ENCODE measurements at regions not wholly inside any gene's neighbourhood (a gene's known extent, or its start where the extent isn't known, plus 50 kb on each side); places are given as distances from the start of the nearest gene placed in this dataset.

GRCh38 chr1:169009666-169010065 is 96.8 kb upstream of the ATP1B1 start:
- Histone ChIP-seq H3K4me3 (ENCODE audit: low read length) (no peak overlapping the region), H3K4me1 (ENCODE audit: control insufficient read depth, insufficient read depth, low read length) (no peaks in the 10 kb centered on the region), H3K9me3 (ENCODE audit: control insufficient read depth, low read length) (no peaks in the 10 kb centered on the region), H3K9ac (ENCODE audit: low read length) (no peak overlapping the region), H3K27me3 (ENCODE audit: control insufficient read depth, insufficient read depth, low read length) (no peaks in the 10 kb centered on the region), H3K36me3 (ENCODE audit: control insufficient read depth, insufficient read depth, low read length) (no peaks in the 10 kb centered on the region)

- Histone ChIP-seq H3K9me3 (ENCODE audit: control insufficient read depth, low read length) (no peaks in the 10 kb centered on the region), H3K27me3 (ENCODE audit: control insufficient read depth, insufficient read depth, low read length) (no peaks in the 10 kb centered on the region), H3K9ac (ENCODE audit: low read length) (no peak overlapping the region), H3K4me1 (ENCODE audit: control insufficient read depth, insufficient read depth, low read length) (peaks cover 8% of the 10 kb centered on the region), H3K4me3 (ENCODE audit: low read length) (no peak overlapping the region), H3K36me3 (ENCODE audit: control insufficient read depth, insufficient read depth, low read length) (no peaks in the 10 kb centered on the region)
Measured at GRCh38 chr1:169012416-169012815, 94.1 kb upstream of the ATP1B1 start.

GRCh38 chr1:169013821-169014220 is 92.7 kb upstream of the ATP1B1 start:
- peaks cover 22% of the 10 kb centered on the region for H3K4me1 ChIP-seq (ENCODE audit: control insufficient read depth, insufficient read depth, low read length)
- no peaks in the 10 kb centered on the region for H3K36me3 ChIP-seq (ENCODE audit: control insufficient read depth, insufficient read depth, low read length)
- H3K4me3 ChIP-seq (ENCODE audit: low read length), result no peak overlapping the region
- no peak overlapping the region for H3K9ac ChIP-seq (ENCODE audit: low read length)
- no peaks in the 10 kb centered on the region for H3K9me3 ChIP-seq (ENCODE audit: control insufficient read depth, low read length)
- H3K27me3 ChIP-seq (ENCODE audit: control insufficient read depth, insufficient read depth, low read length), result no peaks in the 10 kb centered on the region

- peaks cover 33% of the 10 kb centered on the region for H3K4me1 ChIP-seq (ENCODE audit: control insufficient read depth, insufficient read depth, low read length)
- no peak overlapping the region for H3K4me3 ChIP-seq (ENCODE audit: low read length)
- no peaks in the 10 kb centered on the region for H3K9me3 ChIP-seq (ENCODE audit: control insufficient read depth, low read length)
- H3K9ac ChIP-seq (ENCODE audit: low read length), result no peak overlapping the region
- H3K36me3 ChIP-seq (ENCODE audit: control insufficient read depth, insufficient read depth, low read length), result no peaks in the 10 kb centered on the region
- H3K27me3 ChIP-seq (ENCODE audit: control insufficient read depth, insufficient read depth, low read length), result no peaks in the 10 kb centered on the region
Measured at GRCh38 chr1:169015464-169015863, 91.0 kb upstream of the ATP1B1 start.

GRCh38 chr1:169018751-169019150 is 87.7 kb upstream of the ATP1B1 start:
- H3K9ac ChIP-seq (ENCODE audit: low read length), result no peak overlapping the region

DNA sequence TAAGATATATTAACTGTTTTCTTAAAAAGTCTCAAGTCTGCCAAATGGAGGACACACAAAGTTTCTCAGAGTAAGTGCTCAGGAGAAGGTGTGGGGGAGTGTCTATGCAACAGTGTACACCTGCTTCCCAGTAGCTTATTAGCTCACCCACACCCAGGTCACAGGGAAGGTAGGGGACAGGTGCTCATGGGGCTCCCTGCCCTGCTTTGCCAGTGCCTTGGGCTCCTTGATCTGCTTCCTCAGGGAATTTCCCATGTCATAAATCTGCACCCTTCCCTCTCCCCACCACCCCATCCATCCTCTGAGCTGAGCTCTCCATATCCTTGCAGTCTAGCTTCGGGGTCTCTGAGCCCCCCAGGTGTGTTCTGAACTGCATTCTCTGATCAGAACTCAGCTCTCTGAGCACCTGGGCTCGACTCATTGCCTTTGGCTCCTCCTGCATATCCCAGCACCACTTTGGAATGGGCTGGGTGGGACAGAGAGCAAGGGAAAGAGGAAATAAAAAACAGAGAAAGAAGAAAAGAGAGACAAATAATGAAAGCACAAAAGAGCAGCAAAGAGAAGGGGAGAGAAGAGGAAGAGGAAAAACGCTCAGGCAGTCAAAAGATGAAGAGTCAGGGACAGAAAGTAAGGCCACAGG is 87.0 kb upstream of the ATP1B1 start:
- no peaks in the 10 kb centered on the region for H3K27me3 ChIP-seq (ENCODE audit: control insufficient read depth, insufficient read depth, low read length)
- H3K4me3 ChIP-seq (ENCODE audit: low read length), result no peak overlapping the region
- no peak overlapping the region for H3K9ac ChIP-seq (ENCODE audit: low read length)
- H3K36me3 ChIP-seq (ENCODE audit: control insufficient read depth, insufficient read depth, low read length), result no peaks in the 10 kb centered on the region
- H3K9me3 ChIP-seq (ENCODE audit: control insufficient read depth, low read length), result no peaks in the 10 kb centered on the region
- peaks cover 33% of the 10 kb centered on the region for H3K4me1 ChIP-seq (ENCODE audit: control insufficient read depth, insufficient read depth, low read length)

More at GRCh38 chr1:169018751-169019150, 87.7 kb upstream of the ATP1B1 start:
- H3K36me3 ChIP-seq (ENCODE audit: control insufficient read depth, insufficient read depth, low read length), result no peaks in the 10 kb centered on the region
- no peak overlapping the region for H3K4me3 ChIP-seq (ENCODE audit: low read length)
- H3K9me3 ChIP-seq (ENCODE audit: control insufficient read depth, low read length), result no peaks in the 10 kb centered on the region
- H3K4me1 ChIP-seq (ENCODE audit: control insufficient read depth, insufficient read depth, low read length), result peaks cover 33% of the 10 kb centered on the region
- no peaks in the 10 kb centered on the region for H3K27me3 ChIP-seq (ENCODE audit: control insufficient read depth, insufficient read depth, low read length)

GRCh38 chr1:169020684-169021083 is 85.8 kb upstream of the ATP1B1 start:
- Histone ChIP-seq H3K36me3 (ENCODE audit: control insufficient read depth, insufficient read depth, low read length) (no peaks in the 10 kb centered on the region), H3K27me3 (ENCODE audit: control insufficient read depth, insufficient read depth, low read length) (no peaks in the 10 kb centered on the region)

DNA sequence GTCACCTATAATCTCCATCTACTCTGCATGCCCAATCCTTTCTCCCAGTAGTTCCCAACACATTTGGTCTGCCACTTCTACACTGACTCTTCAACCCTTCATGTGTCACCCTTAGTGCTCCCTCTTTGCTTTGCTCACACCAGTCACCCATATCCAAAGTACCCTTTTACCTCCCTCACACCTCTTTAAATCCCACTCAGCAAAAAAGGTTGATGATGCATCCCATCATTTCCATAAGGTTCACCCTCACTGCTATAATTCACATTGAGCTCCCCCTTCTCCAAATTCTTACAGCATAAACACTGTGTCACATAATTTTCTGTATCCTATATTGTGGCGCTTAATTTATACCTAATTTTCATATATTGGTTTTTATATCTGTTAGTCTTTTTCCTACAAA is 83.8 kb upstream of the ATP1B1 start:
- H3K4me3 ChIP-seq (ENCODE audit: low read length), result no peak overlapping the region
- H3K36me3 ChIP-seq (ENCODE audit: control insufficient read depth, insufficient read depth, low read length), result no peaks in the 10 kb centered on the region
- no peak overlapping the region for H3K9ac ChIP-seq (ENCODE audit: low read length)
- H3K27me3 ChIP-seq (ENCODE audit: control insufficient read depth, insufficient read depth, low read length), result no peaks in the 10 kb centered on the region
- peaks cover 22% of the 10 kb centered on the region for H3K4me1 ChIP-seq (ENCODE audit: control insufficient read depth, insufficient read depth, low read length)
- H3K9me3 ChIP-seq (ENCODE audit: control insufficient read depth, low read length), result no peaks in the 10 kb centered on the region

More at GRCh38 chr1:169020684-169021083, 85.8 kb upstream of the ATP1B1 start:
- Histone ChIP-seq H3K4me3 (ENCODE audit: low read length) (no peak overlapping the region), H3K4me1 (ENCODE audit: control insufficient read depth, insufficient read depth, low read length) (peaks cover 33% of the 10 kb centered on the region), H3K9me3 (ENCODE audit: control insufficient read depth, low read length) (no peaks in the 10 kb centered on the region), H3K9ac (ENCODE audit: low read length) (no peak overlapping the region)

DNA sequence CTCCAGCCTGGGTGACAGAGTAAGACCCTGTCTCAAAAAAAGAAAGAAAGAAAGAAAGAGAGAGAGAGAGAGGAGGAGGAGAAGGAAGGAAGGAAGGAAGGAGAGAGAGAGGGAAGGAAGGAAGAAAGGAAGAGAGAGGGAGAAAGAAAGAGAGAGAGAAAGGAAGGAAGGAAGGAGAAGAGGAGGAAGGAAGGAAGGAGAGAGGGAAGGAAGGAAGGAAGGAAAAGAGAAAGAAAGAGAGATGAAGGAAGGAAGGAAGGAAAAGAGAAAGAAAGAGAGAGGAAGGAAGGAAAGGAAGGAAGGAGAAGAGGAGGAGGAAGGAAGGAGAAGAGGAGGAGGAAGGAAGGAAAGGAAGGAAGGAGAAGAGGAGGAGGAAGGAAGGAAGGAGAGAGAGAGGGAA is 82.2 kb upstream of the ATP1B1 start:
- Histone ChIP-seq H3K9me3 (ENCODE audit: control insufficient read depth, low read length) (no peaks in the 10 kb centered on the region), H3K4me1 (ENCODE audit: control insufficient read depth, insufficient read depth, low read length) (peaks cover 6% of the 10 kb centered on the region), H3K4me3 (ENCODE audit: low read length) (no peak overlapping the region), H3K9ac (ENCODE audit: low read length) (no peak overlapping the region), H3K36me3 (ENCODE audit: control insufficient read depth, insufficient read depth, low read length) (no peaks in the 10 kb centered on the region), H3K27me3 (ENCODE audit: control insufficient read depth, insufficient read depth, low read length) (no peaks in the 10 kb centered on the region)

- Histone ChIP-seq H3K9ac (ENCODE audit: low read length) (no peak overlapping the region), H3K27me3 (ENCODE audit: control insufficient read depth, insufficient read depth, low read length) (no peaks in the 10 kb centered on the region), H3K36me3 (ENCODE audit: control insufficient read depth, insufficient read depth, low read length) (no peaks in the 10 kb centered on the region), H3K4me1 (ENCODE audit: control insufficient read depth, insufficient read depth, low read length) (peaks cover under 1% of the 10 kb centered on the region), H3K4me3 (ENCODE audit: low read length) (no peak overlapping the region), H3K9me3 (ENCODE audit: control insufficient read depth, low read length) (no peaks in the 10 kb centered on the region)
Measured at GRCh38 chr1:169024800-169025271, 81.7 kb upstream of the ATP1B1 start.

DNA sequence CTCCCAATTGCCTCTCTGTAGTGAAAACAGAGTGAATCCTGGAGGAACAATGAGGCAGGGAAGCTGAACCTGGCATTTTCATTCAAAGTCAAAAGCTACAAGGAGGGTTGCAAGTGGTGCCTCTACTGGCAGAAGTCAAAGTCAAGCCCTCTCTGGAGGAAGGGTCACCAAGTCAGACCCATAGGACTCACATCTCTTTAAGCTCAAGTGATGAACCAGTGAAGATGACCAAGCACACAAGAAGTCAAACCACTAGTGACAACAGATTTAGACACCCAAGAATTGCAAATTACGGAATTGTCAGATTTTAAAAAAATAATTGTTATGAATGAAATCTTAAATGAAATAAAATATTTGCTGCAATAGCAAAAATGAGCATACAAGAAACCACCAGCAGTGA is 81.1 kb upstream of the ATP1B1 start:
- Histone ChIP-seq H3K4me3 (ENCODE audit: low read length) (no peak overlapping the region), H3K9me3 (ENCODE audit: control insufficient read depth, low read length) (no peaks in the 10 kb centered on the region), H3K36me3 (ENCODE audit: control insufficient read depth, insufficient read depth, low read length) (no peaks in the 10 kb centered on the region), H3K9ac (ENCODE audit: low read length) (no peak overlapping the region), H3K4me1 (ENCODE audit: control insufficient read depth, insufficient read depth, low read length) (no peaks in the 10 kb centered on the region), H3K27me3 (ENCODE audit: control insufficient read depth, insufficient read depth, low read length) (no peaks in the 10 kb centered on the region)

DNA sequence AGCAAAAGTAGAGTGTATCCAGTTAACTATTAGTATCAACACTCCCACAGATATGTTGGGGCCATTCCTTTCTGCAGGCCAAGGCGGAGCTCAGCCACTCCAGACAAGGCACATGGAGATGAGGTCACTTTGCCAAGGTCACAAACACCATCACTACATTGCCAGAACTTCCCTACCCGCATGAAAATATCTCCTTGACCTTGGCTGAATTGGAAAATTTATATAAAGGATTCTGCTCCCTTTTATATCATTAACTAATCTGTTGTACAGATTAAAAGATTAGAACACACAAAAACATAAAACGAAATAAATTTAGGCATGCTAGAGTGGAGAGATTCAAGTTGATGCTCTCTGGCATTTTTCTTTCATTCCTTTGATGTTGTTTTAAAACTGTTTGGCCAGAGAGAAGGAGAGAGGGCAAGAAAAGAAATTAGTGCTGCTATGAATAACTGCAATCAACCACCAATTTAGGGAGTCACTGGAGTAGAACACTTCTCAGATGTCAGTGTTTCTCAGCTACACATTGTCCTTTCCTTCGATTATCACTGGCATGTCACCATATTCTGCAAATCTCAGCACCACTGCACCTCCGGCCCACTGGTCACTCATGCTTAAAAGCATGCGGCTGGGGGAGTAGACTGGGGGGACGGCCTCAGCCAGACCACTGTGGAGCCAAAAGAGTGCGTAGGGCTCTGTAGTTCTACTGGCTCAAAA is 78.7 kb upstream of the ATP1B1 start:
- H3K4me3 ChIP-seq (ENCODE audit: low read length), result no peak overlapping the region
- H3K36me3 ChIP-seq (ENCODE audit: control insufficient read depth, insufficient read depth, low read length), result no peaks in the 10 kb centered on the region
- H3K4me1 ChIP-seq (ENCODE audit: control insufficient read depth, insufficient read depth, low read length), result no peaks in the 10 kb centered on the region
- H3K27me3 ChIP-seq (ENCODE audit: control insufficient read depth, insufficient read depth, low read length), result no peaks in the 10 kb centered on the region
- H3K9me3 ChIP-seq (ENCODE audit: control insufficient read depth, low read length), result no peaks in the 10 kb centered on the region
- H3K9ac ChIP-seq (ENCODE audit: low read length), result no peak overlapping the region

All from mucosa of stomach (tissue), 1 donor.